Left ventricle myocardium inferior (tissue), 1 donor: ENCODE measurements at regions not wholly inside any gene's neighbourhood (a gene's known extent, or its start where the extent isn't known, plus 50 kb on each side); places are given as distances from the start of the nearest gene placed in this dataset.
A peak's percentile ranks its signal among the peaks of the same experiment; 100 is the strongest.
"Not testable (repeated sequence)": the region's sequence is repeated elsewhere in the genome, so short reads cannot be mapped to it uniquely, and the experiment has no call there.

ENCODE experiments used
- DNase-seq: peaks from one replicate; pipeline ENCODE4 v3.0.0-alpha.2; 2020
- H3K27ac ChIP-seq: fragments of 200-600 bp; replicated peaks from 2 replicates; pipeline ENCODE4 v1.8.0; 2021
- H3K27me3 ChIP-seq: fragments of 200-600 bp; 2 replicates; pipeline ENCODE4 v1.8.0; 2021; ENCODE audit warnings: low read depth
- H3K36me3 ChIP-seq: fragments of 200-600 bp; 2 replicates; pipeline ENCODE4 v1.8.0; 2021
- H3K4me1 ChIP-seq: fragments of 200-600 bp; 2 replicates; pipeline ENCODE4 v1.8.0; 2021
- H3K4me3 ChIP-seq: fragments of 200-600 bp; 2 replicates; pipeline ENCODE4 v1.8.0; 2021; ENCODE audit warnings: mild to moderate bottlenecking, moderate library complexity
- H3K9me3 ChIP-seq: fragments of 200-600 bp; replicated peaks from 2 replicates; pipeline ENCODE4 v1.8.0; 2021
- intact Hi-C: fragments of 100-400 bp; cut with micrococcal nuclease; formaldehyde crosslinking; loops from one replicate; pipeline ENCODE4 v1.11.0; 2022
- TF ChIP-seq, protein P1 (sequence below): fragments of 200-600 bp; IDR thresholded peaks from 2 replicates; pipeline ENCODE4 v1.8.0; 2021; ENCODE audit warnings: antibody characterized with exemption, mild to moderate bottlenecking, borderline replicate concordance
- donor health status: DM: no; HTN: yes; CAD: no; lungs with severe emphysema.

- TF ChIP-seq, protein P1, sequence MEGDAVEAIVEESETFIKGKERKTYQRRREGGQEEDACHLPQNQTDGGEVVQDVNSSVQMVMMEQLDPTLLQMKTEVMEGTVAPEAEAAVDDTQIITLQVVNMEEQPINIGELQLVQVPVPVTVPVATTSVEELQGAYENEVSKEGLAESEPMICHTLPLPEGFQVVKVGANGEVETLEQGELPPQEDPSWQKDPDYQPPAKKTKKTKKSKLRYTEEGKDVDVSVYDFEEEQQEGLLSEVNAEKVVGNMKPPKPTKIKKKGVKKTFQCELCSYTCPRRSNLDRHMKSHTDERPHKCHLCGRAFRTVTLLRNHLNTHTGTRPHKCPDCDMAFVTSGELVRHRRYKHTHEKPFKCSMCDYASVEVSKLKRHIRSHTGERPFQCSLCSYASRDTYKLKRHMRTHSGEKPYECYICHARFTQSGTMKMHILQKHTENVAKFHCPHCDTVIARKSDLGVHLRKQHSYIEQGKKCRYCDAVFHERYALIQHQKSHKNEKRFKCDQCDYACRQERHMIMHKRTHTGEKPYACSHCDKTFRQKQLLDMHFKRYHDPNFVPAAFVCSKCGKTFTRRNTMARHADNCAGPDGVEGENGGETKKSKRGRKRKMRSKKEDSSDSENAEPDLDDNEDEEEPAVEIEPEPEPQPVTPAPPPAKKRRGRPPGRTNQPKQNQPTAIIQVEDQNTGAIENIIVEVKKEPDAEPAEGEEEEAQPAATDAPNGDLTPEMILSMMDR, result no peak
- intact Hi-C loops, result no loop called here
- Histone ChIP-seq H3K27me3 (no peaks in the 10 kb centered on the region), H3K4me1 (no peaks in the 10 kb centered on the region), H3K36me3 (no peaks in the 10 kb centered on the region), H3K9me3 (peaks cover 37% of the 10 kb centered on the region), H3K27ac (no peak overlapping the region), H3K4me3 (no peak overlapping the region)
- no peak for DNase-seq
These were observed 933.0 kb upstream of the ZNF722 start for GRCh38 chr7:63065684-63066083.

DNA sequence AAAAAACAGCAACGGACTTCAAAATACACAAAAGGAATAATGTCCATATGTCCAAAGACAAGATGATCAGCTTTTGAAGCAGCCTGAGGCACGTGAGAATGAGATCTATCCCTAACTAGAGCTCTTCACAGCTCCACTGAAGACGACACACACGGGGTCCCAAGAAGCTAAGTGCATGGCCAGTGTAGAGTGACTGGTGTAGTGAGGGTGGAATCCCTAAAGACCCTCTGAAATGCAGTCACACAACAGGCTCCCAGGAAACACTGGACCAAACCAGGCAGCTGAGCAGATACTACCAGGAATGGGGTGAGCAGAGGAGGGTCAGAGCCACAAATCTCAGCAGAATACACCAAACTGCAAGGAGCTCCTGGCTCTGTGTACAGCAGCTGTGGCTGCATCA lies 932.4 kb upstream of the ZNF722 start:
- DNase-seq, H3K4me3 ChIP-seq, intact Hi-C loops, H3K27me3 ChIP-seq, H3K36me3 ChIP-seq, H3K27ac ChIP-seq, H3K4me1 ChIP-seq: not testable (repeated sequence)
- H3K9me3 ChIP-seq, result peaks cover 42% of the 10 kb centered on the region

GRCh38 chr7:63067897-63068585 lies 930.6 kb upstream of the ZNF722 start:
- Histone ChIP-seq H3K4me3 (no peak overlapping the region), H3K36me3 (no peaks in the 10 kb centered on the region), H3K27ac (no peak overlapping the region), H3K4me1 (no peaks in the 10 kb centered on the region), H3K9me3 (peaks cover 51% of the 10 kb centered on the region), H3K27me3 (no peaks in the 10 kb centered on the region)
- intact Hi-C loops, result no loop called here
- TF ChIP-seq, protein P1, result no peak
- DNase-seq, result peak; percentile 28

- Histone ChIP-seq H3K9me3 (peaks cover 61% of the 10 kb centered on the region), H3K27ac (no peak overlapping the region), H3K27me3 (no peaks in the 10 kb centered on the region), H3K4me1 (no peaks in the 10 kb centered on the region), H3K4me3 (no peak overlapping the region), H3K36me3 (no peaks in the 10 kb centered on the region)
- intact Hi-C loops, result no loop called here
- DNase-seq, result no peak
- TF ChIP-seq, protein P1, result no peak
These were observed 928.0 kb upstream of the ZNF722 start for GRCh38 chr7:63070696-63071095.

DNA sequence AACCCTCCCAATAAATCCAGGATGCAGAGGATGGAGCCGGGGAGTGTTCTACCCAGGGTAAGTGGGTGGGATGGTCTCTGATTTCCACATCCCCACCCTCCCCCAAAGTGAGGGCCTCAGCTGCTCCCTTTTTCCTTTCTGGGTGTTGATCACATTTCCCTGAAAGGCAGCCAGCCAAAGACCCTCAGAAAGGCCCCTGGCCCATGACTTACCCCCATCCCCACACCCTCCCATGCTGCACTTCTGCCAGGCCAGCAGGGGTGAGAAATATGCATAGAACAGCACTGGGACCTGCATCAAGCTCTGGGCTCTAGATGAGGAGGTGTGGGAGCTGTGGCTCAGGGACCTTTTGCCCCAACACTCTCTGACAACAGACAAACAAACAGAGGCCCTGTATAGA lies 927.3 kb upstream of the ZNF722 start:
- H3K36me3 ChIP-seq, result no peaks in the 10 kb centered on the region
- intact Hi-C loops, result no loop called here
- H3K27me3 ChIP-seq, result no peaks in the 10 kb centered on the region
- no peak overlapping the region for H3K27ac ChIP-seq
- no peaks in the 10 kb centered on the region for H3K4me1 ChIP-seq
- TF ChIP-seq, protein P1, result no peak
- peaks cover 62% of the 10 kb centered on the region for H3K9me3 ChIP-seq
- no peak overlapping the region for H3K4me3 ChIP-seq
- DNase-seq, result no peak

- H3K9me3 ChIP-seq, result peaks cover 67% of the 10 kb centered on the region
- H3K4me1 ChIP-seq, result no peaks in the 10 kb centered on the region
- no peaks in the 10 kb centered on the region for H3K27me3 ChIP-seq
- H3K4me3 ChIP-seq, result no peak overlapping the region
- DNase-seq, result no peak
- intact Hi-C loops, result no loop called here
- TF ChIP-seq, protein P1, result no peak
- H3K36me3 ChIP-seq, result no peaks in the 10 kb centered on the region
- no peak overlapping the region for H3K27ac ChIP-seq
These were observed 926.7 kb upstream of the ZNF722 start for GRCh38 chr7:63071920-63072319.
